ENCODE measurements at regions not wholly inside any gene's neighbourhood (a gene's known extent, or its start where the extent isn't known, plus 50 kb on each side); places are given as distances from the start of the nearest gene placed in this dataset.

GRCh38 chr12:69015017-69015416 is 82.0 kb upstream of the CPM start:
- ATAC-seq, result no peak
- Mint-ChIP-seq H3K4me1 (no peaks in the 10 kb centered on the region), H3K4me3 (no peak overlapping the region), H3K9me3 (peaks cover 0 to 4% (median 2%) of the 10 kb centered on the region in 9 donors), H3K27ac (no peak overlapping the region), H3K27me3 (peaks cover 7 to 25% (median 14%) of the 10 kb centered on the region in 5 donors), H3K36me3 (peaks cover 0 to 6% (median 0%) of the 10 kb centered on the region in 3 donors)
- POLR2A ChIA-PET, result no interaction called here
- no peak for DNase-seq

GRCh38 chr12:69015831-69016230 is 82.9 kb upstream of the CPM start:
- Mint-ChIP-seq H3K4me3 (no peak overlapping the region), H3K9me3 (peaks cover 0 to 10% (median 6%) of the 10 kb centered on the region in 9 donors), H3K27me3 (peaks cover 3 to 33% (median 12%) of the 10 kb centered on the region in 5 donors), H3K4me1 (no peaks in the 10 kb centered on the region), H3K36me3 (peaks cover 0 to 11% (median 0%) of the 10 kb centered on the region in 3 donors), H3K27ac (no peak overlapping the region)
- DNase-seq, result no peak
- no peak for ATAC-seq
- POLR2A ChIA-PET, result no interaction called here

GRCh38 chr12:69019082-69019481 is 86.1 kb upstream of the CPM start:
- DNase-seq (no peak), ATAC-seq (no peak)
- H3K27ac Mint-ChIP-seq, result no peak overlapping the region
- peaks cover 0 to 10% (median 5%) of the 10 kb centered on the region in 9 donors for H3K9me3 Mint-ChIP-seq
- H3K36me3 Mint-ChIP-seq, result peaks cover 0 to 11% (median 0%) of the 10 kb centered on the region in 3 donors
- H3K4me3 Mint-ChIP-seq, result no peak overlapping the region
- H3K27me3 Mint-ChIP-seq, result peaks cover 2 to 33% (median 12%) of the 10 kb centered on the region in 5 donors
- POLR2A ChIA-PET, result no interaction called here
- no peaks in the 10 kb centered on the region for H3K4me1 Mint-ChIP-seq

- Mint-ChIP-seq H3K36me3 (peaks cover 0 to 11% (median 0%) of the 10 kb centered on the region in 3 donors), H3K27ac (no peak overlapping the region), H3K4me3 (no peak overlapping the region), H3K4me1 (no peaks in the 10 kb centered on the region), H3K27me3 (peaks cover 2 to 33% (median 12%) of the 10 kb centered on the region in 5 donors), H3K9me3 (peaks cover 0 to 10% (median 5%) of the 10 kb centered on the region in 9 donors)
- POLR2A ChIA-PET, result no interaction called here
- ATAC-seq (no peak), DNase-seq (no peak)
These were observed 86.9 kb upstream of the CPM start for GRCh38 chr12:69019910-69020309.

GRCh38 chr12:69022674-69023073 is 89.7 kb upstream of the CPM start:
- no peak overlapping the region for H3K27ac Mint-ChIP-seq
- no peaks in the 10 kb centered on the region for H3K4me1 Mint-ChIP-seq
- DNase-seq (no peak), ATAC-seq (no peak)
- H3K36me3 Mint-ChIP-seq, result peaks cover 0 to 11% (median 0%) of the 10 kb centered on the region in 3 donors
- POLR2A ChIA-PET, result no interaction called here
- peaks cover 2 to 29% (median 15%) of the 10 kb centered on the region in 5 donors for H3K27me3 Mint-ChIP-seq
- H3K4me3 Mint-ChIP-seq, result no peak overlapping the region
- H3K9me3 Mint-ChIP-seq, result peaks cover 0 to 10% (median 5%) of the 10 kb centered on the region in 9 donors

GRCh38 chr12:69023840-69024239 is 90.9 kb upstream of the CPM start:
- Mint-ChIP-seq H3K27me3 (peaks cover 0 to 24% (median 13%) of the 10 kb centered on the region in 5 donors), H3K4me1 (no peaks in the 10 kb centered on the region), H3K4me3 (no peak overlapping the region), H3K36me3 (peaks cover 0 to 11% (median 0%) of the 10 kb centered on the region in 3 donors), H3K9me3 (peaks cover 0 to 10% (median 5%) of the 10 kb centered on the region in 9 donors), H3K27ac (no peak overlapping the region)
- no peak for ATAC-seq
- no peak for DNase-seq
- POLR2A ChIA-PET, result no interaction called here

GRCh38 chr12:69024413-69024812 is 91.4 kb upstream of the CPM start:
- no peak for ATAC-seq
- Mint-ChIP-seq H3K36me3 (peaks cover 0 to 11% (median 0%) of the 10 kb centered on the region in 3 donors), H3K27me3 (peaks cover 0 to 23% (median 13%) of the 10 kb centered on the region in 5 donors), H3K9me3 (peaks cover 0 to 10% (median 5%) of the 10 kb centered on the region in 9 donors), H3K4me1 (no peaks in the 10 kb centered on the region), H3K27ac (no peak overlapping the region), H3K4me3 (no peak overlapping the region)
- no peak for DNase-seq
- POLR2A ChIA-PET, result no interaction called here

GRCh38 chr12:69024907-69025306 is 91.9 kb upstream of the CPM start:
- Mint-ChIP-seq H3K4me1 (no peaks in the 10 kb centered on the region), H3K27ac (no peak overlapping the region), H3K27me3 (peaks cover 0 to 19% (median 8%) of the 10 kb centered on the region in 5 donors), H3K4me3 (no peak overlapping the region), H3K9me3 (peaks cover 0 to 8% (median 4%) of the 10 kb centered on the region in 9 donors), H3K36me3 (peaks cover 0 to 6% (median 0%) of the 10 kb centered on the region in 3 donors)
- POLR2A ChIA-PET, result no interaction called here
- DNase-seq (no peak), ATAC-seq (no peak)

GRCh38 chr12:69026336-69026735 is 93.4 kb upstream of the CPM start:
- ATAC-seq (no peak), DNase-seq (no peak)
- Mint-ChIP-seq H3K4me1 (no peaks in the 10 kb centered on the region), H3K9me3 (no peaks in the 10 kb centered on the region), H3K36me3 (no peaks in the 10 kb centered on the region), H3K4me3 (no peak overlapping the region), H3K27ac (no peak overlapping the region), H3K27me3 (peaks cover 0 to 13% (median 4%) of the 10 kb centered on the region in 5 donors)
- POLR2A ChIA-PET, result no interaction called here

GRCh38 chr12:69027411-69027881 is 94.5 kb upstream of the CPM start:
- no peak for ATAC-seq
- no peaks in the 10 kb centered on the region for H3K36me3 Mint-ChIP-seq
- H3K27ac Mint-ChIP-seq, result no peak overlapping the region
- peaks cover 0 to 13% (median 4%) of the 10 kb centered on the region in 5 donors for H3K27me3 Mint-ChIP-seq
- POLR2A ChIA-PET, result no interaction called here
- no peak overlapping the region for H3K4me3 Mint-ChIP-seq
- no peaks in the 10 kb centered on the region for H3K4me1 Mint-ChIP-seq
- H3K9me3 Mint-ChIP-seq, result no peaks in the 10 kb centered on the region
- DNase-seq, result no peak

- Mint-ChIP-seq H3K36me3 (no peaks in the 10 kb centered on the region), H3K4me1 (no peaks in the 10 kb centered on the region), H3K27ac (peak overlapping the region in 1 of 10 donors; percentile 8), H3K4me3 (no peak overlapping the region), H3K9me3 (no peaks in the 10 kb centered on the region), H3K27me3 (peaks cover 0 to 17% (median 8%) of the 10 kb centered on the region in 5 donors)
- DNase-seq, result no peak
- no peak for ATAC-seq
- POLR2A ChIA-PET, result no interaction called here
These were observed 96.2 kb upstream of the CPM start for GRCh38 chr12:69028941-69029729.

- Mint-ChIP-seq H3K9me3 (no peaks in the 10 kb centered on the region), H3K36me3 (no peaks in the 10 kb centered on the region), H3K4me1 (no peaks in the 10 kb centered on the region), H3K4me3 (no peak overlapping the region), H3K27ac (no peak overlapping the region), H3K27me3 (peaks cover 0 to 17% (median 8%) of the 10 kb centered on the region in 5 donors)
- no peak for DNase-seq
- no peak for ATAC-seq
- POLR2A ChIA-PET, result no interaction called here
These were observed 97.3 kb upstream of the CPM start for GRCh38 chr12:69030321-69030720.

GRCh38 chr12:69036533-69036932 is 103.6 kb upstream of the CPM start:
- H3K4me3 Mint-ChIP-seq, result no peak overlapping the region
- DNase-seq, result no peak

More at GRCh38 chr12:69036533-69036932, 103.6 kb upstream of the CPM start:
- H3K27me3 Mint-ChIP-seq, result peaks cover 0 to 12% (median 4%) of the 10 kb centered on the region in 5 donors
- ATAC-seq, result no peak
- H3K4me1 Mint-ChIP-seq, result peaks cover 0 to 2% (median 0%) of the 10 kb centered on the region in 4 donors
- no peaks in the 10 kb centered on the region for H3K9me3 Mint-ChIP-seq
- POLR2A ChIA-PET, result no interaction called here
- H3K36me3 Mint-ChIP-seq, result no peaks in the 10 kb centered on the region
- no peak overlapping the region for H3K27ac Mint-ChIP-seq
